ENCODE measurements at regions not wholly inside any gene's neighbourhood (a gene's known extent, or its start where the extent isn't known, plus 50 kb on each side); places are given as distances from the start of the nearest gene placed in this dataset.

- DNase-seq (ENCODE audit: low spot score): no peak
- no peak for TF ChIP-seq CTCF (IDR thresholded peaks at IDR 0.05; ENCODE audit: extremely low read depth, missing control alignments)
Measured at GRCh38 chr21:16476056-16476825, 746.5 kb downstream of the USP25 start.

DNA sequence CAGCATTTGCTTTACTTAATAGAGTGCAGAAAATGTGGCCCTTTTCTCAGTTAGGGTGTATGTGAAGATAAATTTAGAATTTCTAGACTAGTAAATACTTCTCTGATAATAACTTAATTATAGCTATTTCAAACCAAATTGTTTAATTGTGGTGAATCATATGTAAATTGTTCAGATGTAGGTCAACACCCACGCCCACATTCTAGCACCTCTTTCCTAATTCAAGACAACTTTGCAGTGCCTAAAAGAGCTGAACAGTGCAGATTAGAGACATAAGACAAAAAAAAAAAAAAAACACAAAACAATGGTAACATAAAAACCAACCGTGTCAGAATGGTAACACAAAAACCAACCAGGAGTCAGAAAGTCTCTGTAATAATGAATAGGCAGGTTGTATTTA lies 758.3 kb downstream of the USP25 start:
- no peak for DNase-seq (ENCODE audit: low spot score)
- TF ChIP-seq CTCF (IDR thresholded peaks at IDR 0.05; ENCODE audit: extremely low read depth, missing control alignments): no peak

GRCh38 chr21:16492356-16492755 lies 762.6 kb downstream of the USP25 start:
- no peak for DNase-seq (ENCODE audit: low spot score)
- no peak for TF ChIP-seq CTCF (IDR thresholded peaks at IDR 0.05; ENCODE audit: extremely low read depth, missing control alignments)

DNA sequence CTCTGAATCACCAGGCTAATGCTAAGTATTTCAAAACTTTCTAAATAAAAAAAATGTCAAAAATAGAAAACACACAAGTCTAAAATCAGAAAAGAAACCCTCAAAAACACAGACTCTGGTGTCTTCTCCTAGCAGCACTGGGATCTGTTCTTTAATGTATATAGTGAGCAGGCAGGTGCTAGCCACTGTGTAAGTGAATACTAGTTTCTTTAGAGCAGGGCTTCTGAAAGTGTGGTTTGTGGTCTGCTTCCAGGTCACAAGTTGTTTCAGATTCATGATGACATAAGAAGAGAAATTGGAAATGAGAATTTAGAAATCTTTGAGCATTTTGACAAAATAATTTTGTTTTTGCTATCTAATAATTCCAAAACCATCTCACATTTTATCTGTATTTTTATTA lies 763.1 kb downstream of the USP25 start:
- no peak for DNase-seq (ENCODE audit: low spot score)
- no peak for TF ChIP-seq CTCF (IDR thresholded peaks at IDR 0.05; ENCODE audit: extremely low read depth, missing control alignments)

- TF ChIP-seq CTCF (IDR thresholded peaks at IDR 0.05; ENCODE audit: extremely low read depth, missing control alignments): no peak
- no peak for DNase-seq (ENCODE audit: low spot score)
Measured at GRCh38 chr21:16496609-16497008, 766.8 kb downstream of the USP25 start.

DNA sequence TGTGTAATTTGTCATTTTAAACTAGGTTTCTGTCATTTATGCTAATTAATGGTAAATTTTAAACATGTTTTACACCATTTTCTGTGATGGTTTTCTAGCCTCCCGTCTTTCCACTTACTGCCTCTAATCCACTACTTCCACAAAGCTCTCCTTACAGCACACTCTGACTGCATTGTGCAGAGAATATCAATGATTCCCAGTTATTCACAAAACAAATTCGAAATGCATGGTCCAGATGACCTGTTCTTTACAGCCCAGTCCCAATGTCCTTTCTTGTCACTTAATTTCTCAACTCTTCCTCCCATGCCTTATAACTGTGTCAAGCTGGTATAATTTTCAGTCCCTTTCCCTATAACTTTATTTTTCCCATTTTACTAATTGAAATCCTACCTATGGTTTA lies 770.5 kb downstream of the USP25 start:
- no peak for TF ChIP-seq CTCF (IDR thresholded peaks at IDR 0.05; ENCODE audit: extremely low read depth, missing control alignments)
- no peak for DNase-seq (ENCODE audit: low spot score)

DNA sequence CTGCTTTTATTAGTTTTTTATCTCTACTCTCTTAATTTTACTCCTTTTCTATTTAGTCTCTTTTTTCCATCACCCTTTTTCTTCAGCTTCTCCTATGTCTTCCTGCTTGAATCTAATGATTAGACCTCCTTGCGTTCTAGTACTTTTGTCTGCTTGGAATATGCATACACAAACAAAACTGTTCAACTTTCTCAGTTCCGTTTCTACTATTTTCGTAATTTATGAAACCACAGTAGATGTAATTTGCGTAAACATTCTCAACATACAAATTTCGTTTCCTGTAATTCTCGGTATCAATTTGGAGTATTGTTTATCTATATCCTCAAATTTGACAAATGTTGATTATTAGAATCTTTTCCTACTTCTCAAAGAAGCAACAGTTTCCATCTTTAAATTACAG lies 772.5 kb downstream of the USP25 start:
- TF ChIP-seq CTCF (IDR thresholded peaks at IDR 0.05; ENCODE audit: extremely low read depth, missing control alignments): no peak
- no peak for DNase-seq (ENCODE audit: low spot score)

Measured in GM20000 (cell line).